ENCODE measurements at regions not wholly inside any gene's neighbourhood (a gene's known extent, or its start where the extent isn't known, plus 50 kb on each side); places are given as distances from the start of the nearest gene placed in this dataset.

- Histone ChIP-seq H3K9me3 (replicated peaks; ENCODE audit: control insufficient read depth, low read depth, low read length) (no peaks in the 10 kb centered on the region), H3K4me3 (ENCODE audit: low read length) (no peak overlapping the region), H3K27me3 (ENCODE audit: control insufficient read depth, insufficient read depth, low read length) (no peaks in the 10 kb centered on the region), H3K27ac (ENCODE audit: low read length) (no peak overlapping the region), H3K36me3 (ENCODE audit: control insufficient read depth, insufficient read depth, low read length) (no peaks in the 10 kb centered on the region), H3K4me1 (ENCODE audit: control insufficient read depth, insufficient read depth, low read length) (no peaks in the 10 kb centered on the region)
- WGBS (ENCODE audit: insufficient coverage), result no CpG with 5 or more reads among the region's 1 CpG
- DNase-seq, result no peak
Observed at GRCh38 chr5:53337827-53338226, 142.6 kb upstream of the FST start.

DNA sequence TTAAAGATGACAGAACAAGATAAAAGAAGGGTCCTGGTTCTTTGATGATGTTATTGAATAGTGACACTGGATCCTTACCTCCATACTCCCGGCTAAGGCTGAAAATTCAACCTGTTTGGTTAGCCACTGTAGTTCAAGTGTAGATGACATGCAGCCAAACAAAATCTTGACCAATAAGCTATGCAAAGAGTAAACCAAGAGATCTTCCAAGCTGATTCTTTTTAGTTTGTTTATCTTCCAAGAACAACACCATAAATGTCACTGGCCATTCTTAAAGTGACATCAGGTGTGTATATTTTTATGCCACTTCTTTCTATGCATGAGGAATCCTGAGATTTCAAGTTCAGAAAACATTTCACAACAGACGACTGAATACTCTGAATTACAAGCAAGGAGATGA, 141.5 kb upstream of the FST start:
- WGBS (ENCODE audit: insufficient coverage), result no CpG with 5 or more reads among the region's 2 CpGs

DNA sequence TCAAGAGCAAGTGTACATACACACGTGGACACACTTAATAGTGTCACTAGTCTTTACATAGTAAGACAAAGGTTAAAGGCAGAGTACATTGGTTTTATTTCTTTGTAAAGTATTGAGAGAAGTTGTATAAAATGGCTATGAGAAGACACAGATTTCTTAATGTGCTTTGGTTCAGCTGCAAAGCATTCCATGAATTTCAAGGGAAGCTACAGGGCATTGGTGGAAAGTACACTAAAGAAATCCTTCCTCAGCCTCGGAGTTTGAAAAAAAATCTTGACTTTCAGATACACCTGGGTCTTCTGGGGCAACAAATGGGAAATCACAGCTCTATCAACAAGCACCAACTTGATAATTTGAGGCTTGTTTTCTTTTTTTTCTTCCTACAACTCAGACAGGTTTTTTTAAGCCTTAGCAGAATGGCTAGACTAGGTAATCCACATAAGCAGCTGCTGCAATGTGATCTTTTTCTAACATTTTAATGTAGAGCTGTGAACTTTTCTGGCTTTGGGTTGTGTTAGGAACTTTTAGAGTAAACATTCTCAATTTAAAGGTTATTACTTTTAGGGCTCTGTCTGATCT, 140.4 kb upstream of the FST start:
- Histone ChIP-seq H3K27me3 (ENCODE audit: control insufficient read depth, insufficient read depth, low read length) (no peaks in the 10 kb centered on the region), H3K4me1 (ENCODE audit: control insufficient read depth, insufficient read depth, low read length) (no peaks in the 10 kb centered on the region), H3K27ac (ENCODE audit: low read length) (no peak overlapping the region), H3K4me3 (ENCODE audit: low read length) (no peak overlapping the region), H3K9me3 (replicated peaks; ENCODE audit: control insufficient read depth, low read depth, low read length) (peaks cover 6% of the 10 kb centered on the region), H3K36me3 (ENCODE audit: control insufficient read depth, insufficient read depth, low read length) (no peaks in the 10 kb centered on the region)
- peak; percentile 24 for DNase-seq
- no CpG with 5 or more reads among the region's 2 CpGs for WGBS (ENCODE audit: insufficient coverage)

More for the DNA sequence above, 141.5 kb upstream of the FST start:
- Histone ChIP-seq H3K27me3 (ENCODE audit: control insufficient read depth, insufficient read depth, low read length) (no peaks in the 10 kb centered on the region), H3K4me3 (ENCODE audit: low read length) (no peak overlapping the region), H3K9me3 (replicated peaks; ENCODE audit: control insufficient read depth, low read depth, low read length) (peaks cover 5% of the 10 kb centered on the region), H3K36me3 (ENCODE audit: control insufficient read depth, insufficient read depth, low read length) (no peaks in the 10 kb centered on the region), H3K4me1 (ENCODE audit: control insufficient read depth, insufficient read depth, low read length) (no peaks in the 10 kb centered on the region), H3K27ac (ENCODE audit: low read length) (no peak overlapping the region)
- DNase-seq, result no peak

DNA sequence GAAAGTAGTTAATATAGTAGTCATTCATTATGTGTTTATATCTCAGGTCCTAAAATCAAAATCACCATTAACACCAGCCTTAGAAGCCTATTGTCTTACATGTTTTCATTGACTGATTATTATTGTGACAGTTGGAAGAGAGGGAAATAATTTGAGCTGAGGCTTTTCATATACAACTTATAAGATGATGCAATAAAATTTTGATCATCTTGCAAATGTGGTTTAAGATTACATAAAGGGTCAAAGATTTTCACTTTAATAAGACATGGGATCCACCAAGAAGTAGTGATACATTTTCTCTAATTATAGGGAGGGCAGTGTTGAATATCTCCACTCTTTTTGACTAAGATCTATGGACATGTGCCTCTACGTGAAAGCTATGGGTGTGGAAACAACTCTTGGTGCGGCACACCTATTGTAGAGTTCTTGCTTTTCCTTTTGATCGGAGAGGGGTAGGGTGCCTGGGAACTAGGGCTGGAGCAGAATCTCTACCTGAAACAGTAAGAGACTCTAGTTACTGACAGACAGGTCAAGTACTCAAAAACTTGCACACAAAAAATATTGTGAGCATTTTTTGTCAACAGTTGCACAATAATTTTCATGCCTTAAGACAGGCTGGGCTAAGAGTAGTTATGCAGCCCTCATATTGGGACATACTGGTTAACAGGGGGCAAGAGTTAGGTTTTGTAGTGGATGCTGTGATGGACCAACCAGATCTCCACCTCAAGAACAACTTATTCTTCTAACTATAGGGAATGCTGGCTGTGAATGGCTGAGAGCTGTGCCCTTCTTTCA, 139.3 kb upstream of the FST start:
- WGBS (ENCODE audit: insufficient coverage), result no CpG with 5 or more reads among the region's 3 CpGs
- Histone ChIP-seq H3K9me3 (replicated peaks; ENCODE audit: control insufficient read depth, low read depth, low read length) (peaks cover 6% of the 10 kb centered on the region), H3K27me3 (ENCODE audit: control insufficient read depth, insufficient read depth, low read length) (no peaks in the 10 kb centered on the region), H3K27ac (ENCODE audit: low read length) (no peak overlapping the region), H3K4me3 (ENCODE audit: low read length) (no peak overlapping the region), H3K4me1 (ENCODE audit: control insufficient read depth, insufficient read depth, low read length) (no peaks in the 10 kb centered on the region), H3K36me3 (ENCODE audit: control insufficient read depth, insufficient read depth, low read length) (no peaks in the 10 kb centered on the region)
- no peak for DNase-seq

DNA sequence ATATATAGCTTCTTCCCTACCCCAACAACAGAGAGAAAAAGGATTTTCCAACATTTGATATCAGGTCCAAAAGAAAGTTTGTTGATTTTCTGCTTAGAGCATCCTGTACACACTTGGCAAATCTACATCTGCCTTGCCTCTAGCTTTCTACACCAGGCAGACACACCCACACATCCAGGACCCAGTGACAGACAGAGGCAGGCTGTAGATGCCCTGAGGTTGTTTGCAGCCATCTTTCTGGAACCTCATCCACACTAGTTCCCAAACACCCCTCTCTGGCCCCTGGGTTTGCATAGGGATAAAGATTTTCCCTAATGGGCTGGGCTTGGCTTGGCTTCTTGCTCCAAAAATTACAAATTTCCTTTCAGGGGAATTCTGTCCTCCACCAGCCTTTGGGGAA, 138.2 kb upstream of the FST start:
- peaks cover 6% of the 10 kb centered on the region for H3K9me3 ChIP-seq (replicated peaks; ENCODE audit: control insufficient read depth, low read depth, low read length)
- no peak overlapping the region for H3K4me3 ChIP-seq (ENCODE audit: low read length)
- H3K27me3 ChIP-seq (ENCODE audit: control insufficient read depth, insufficient read depth, low read length), result no peaks in the 10 kb centered on the region
- H3K4me1 ChIP-seq (ENCODE audit: control insufficient read depth, insufficient read depth, low read length), result no peaks in the 10 kb centered on the region
- no peaks in the 10 kb centered on the region for H3K36me3 ChIP-seq (ENCODE audit: control insufficient read depth, insufficient read depth, low read length)
- no peak for DNase-seq
- H3K27ac ChIP-seq (ENCODE audit: low read length), result no peak overlapping the region

GRCh38 chr5:53343187-53343586, 137.2 kb upstream of the FST start:
- DNase-seq, result peak; percentile 52
- Histone ChIP-seq H3K27ac (ENCODE audit: low read length) (no peak overlapping the region), H3K9me3 (replicated peaks; ENCODE audit: control insufficient read depth, low read depth, low read length) (peaks cover 6% of the 10 kb centered on the region), H3K4me1 (ENCODE audit: control insufficient read depth, insufficient read depth, low read length) (no peaks in the 10 kb centered on the region), H3K27me3 (ENCODE audit: control insufficient read depth, insufficient read depth, low read length) (no peaks in the 10 kb centered on the region), H3K36me3 (ENCODE audit: control insufficient read depth, insufficient read depth, low read length) (no peaks in the 10 kb centered on the region), H3K4me3 (ENCODE audit: low read length) (no peak overlapping the region)
- 60% methylated on average over 1 of the region's 2 CpGs for WGBS (ENCODE audit: insufficient coverage)

DNA sequence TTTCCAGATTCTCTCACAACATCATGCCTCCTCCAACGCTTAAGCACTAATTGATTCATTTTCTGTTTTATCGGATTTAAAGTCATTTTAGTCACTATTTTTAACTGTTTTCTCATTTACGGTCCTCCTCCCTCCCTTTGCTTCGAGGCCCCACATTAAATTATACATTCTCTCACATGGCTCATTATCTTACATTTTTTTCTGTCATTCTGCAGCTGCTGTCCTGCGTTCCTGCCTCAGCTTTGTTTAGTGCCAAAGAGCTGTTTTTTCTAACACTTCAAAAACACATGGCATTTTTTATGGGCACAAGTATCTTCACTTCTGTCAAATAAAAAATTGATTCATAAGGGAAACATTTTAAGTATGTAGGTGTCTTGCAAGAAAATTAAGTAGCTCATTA, 130.1 kb upstream of the FST start:
- 32% methylated on average over 4 of the region's 5 CpGs for WGBS (ENCODE audit: insufficient coverage)

GRCh38 chr5:53350991-53351770, 129.2 kb upstream of the FST start:
- Histone ChIP-seq H3K27ac (ENCODE audit: low read length) (no peak overlapping the region), H3K27me3 (ENCODE audit: control insufficient read depth, insufficient read depth, low read length) (no peaks in the 10 kb centered on the region), H3K36me3 (ENCODE audit: control insufficient read depth, insufficient read depth, low read length) (no peaks in the 10 kb centered on the region), H3K4me1 (ENCODE audit: control insufficient read depth, insufficient read depth, low read length) (no peaks in the 10 kb centered on the region), H3K9me3 (replicated peaks; ENCODE audit: control insufficient read depth, low read depth, low read length) (no peaks in the 10 kb centered on the region), H3K4me3 (ENCODE audit: low read length) (no peak overlapping the region)
- 100% methylated on average over 1 of the region's 4 CpGs for WGBS (ENCODE audit: insufficient coverage)
- DNase-seq, result no peak

More for the DNA sequence above, 130.1 kb upstream of the FST start:
- Histone ChIP-seq H3K27ac (ENCODE audit: low read length) (no peak overlapping the region), H3K27me3 (ENCODE audit: control insufficient read depth, insufficient read depth, low read length) (no peaks in the 10 kb centered on the region), H3K36me3 (ENCODE audit: control insufficient read depth, insufficient read depth, low read length) (no peaks in the 10 kb centered on the region), H3K4me1 (ENCODE audit: control insufficient read depth, insufficient read depth, low read length) (no peaks in the 10 kb centered on the region), H3K4me3 (ENCODE audit: low read length) (no peak overlapping the region), H3K9me3 (replicated peaks; ENCODE audit: control insufficient read depth, low read depth, low read length) (no peaks in the 10 kb centered on the region)
- DNase-seq, result peak; percentile 54

- DNase-seq, result peak; percentile 15
- H3K27me3 ChIP-seq (ENCODE audit: control insufficient read depth, insufficient read depth, low read length), result no peaks in the 10 kb centered on the region
- no peaks in the 10 kb centered on the region for H3K36me3 ChIP-seq (ENCODE audit: control insufficient read depth, insufficient read depth, low read length)
- H3K27ac ChIP-seq (ENCODE audit: low read length), result no peak overlapping the region
- no peaks in the 10 kb centered on the region for H3K9me3 ChIP-seq (replicated peaks; ENCODE audit: control insufficient read depth, low read depth, low read length)
- no peak overlapping the region for H3K4me3 ChIP-seq (ENCODE audit: low read length)
- H3K4me1 ChIP-seq (ENCODE audit: control insufficient read depth, insufficient read depth, low read length), result no peaks in the 10 kb centered on the region
- WGBS (ENCODE audit: insufficient coverage), result no CpG with 5 or more reads among the region's 5 CpGs
Observed at GRCh38 chr5:53355316-53355715, 125.1 kb upstream of the FST start.

DNA sequence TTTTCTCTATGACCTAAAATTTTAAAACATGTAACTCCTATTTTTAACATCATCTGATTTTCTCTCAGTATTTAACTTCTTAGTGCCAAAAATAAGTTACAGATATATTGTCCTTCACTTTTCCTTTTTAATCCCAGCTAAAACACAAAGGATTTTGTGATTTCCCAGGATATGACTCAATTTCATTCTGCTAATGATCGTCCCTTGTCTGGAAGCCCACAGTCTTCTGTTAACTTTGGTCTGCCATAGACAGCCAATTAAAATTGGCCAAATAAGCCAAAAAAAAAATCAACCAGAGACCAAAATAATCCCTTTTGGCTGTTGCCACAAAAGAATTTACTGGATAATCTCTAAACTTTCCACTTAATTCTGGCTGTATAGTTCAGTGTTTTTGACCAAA, 124.5 kb upstream of the FST start:
- H3K4me3 ChIP-seq (ENCODE audit: low read length), result no peak overlapping the region
- no peaks in the 10 kb centered on the region for H3K9me3 ChIP-seq (replicated peaks; ENCODE audit: control insufficient read depth, low read depth, low read length)
- no peaks in the 10 kb centered on the region for H3K4me1 ChIP-seq (ENCODE audit: control insufficient read depth, insufficient read depth, low read length)
- no peak overlapping the region for H3K27ac ChIP-seq (ENCODE audit: low read length)
- peak; percentile 48 for DNase-seq
- no peaks in the 10 kb centered on the region for H3K27me3 ChIP-seq (ENCODE audit: control insufficient read depth, insufficient read depth, low read length)
- H3K36me3 ChIP-seq (ENCODE audit: control insufficient read depth, insufficient read depth, low read length), result no peaks in the 10 kb centered on the region
- WGBS (ENCODE audit: insufficient coverage), result 0% methylated on average over 1 of the region's 1 CpG
